OCI-LY7 (cell line): ENCODE measurements at regions not wholly inside any gene's neighbourhood (a gene's known extent, or its start where the extent isn't known, plus 50 kb on each side); places are given as distances from the start of the nearest gene placed in this dataset.
A peak's percentile ranks its signal among the peaks of the same experiment; 100 is the strongest.
"Not testable (repeated sequence)": the region's sequence is repeated elsewhere in the genome, so short reads cannot be mapped to it uniquely, and the experiment has no call there.

ENCODE experiments used
- BruUV-seq: library from RNA; stranded (reverse); fragments of 400-500 nt; replicated peaks from 2 replicates; lab custom pipeline; 2021; lab: Mats Ljungman, UMichigan
- CTCF ChIA-PET: fragments of 300-600 bp; sonication (Branson Sonifier 250); formaldehyde crosslinking; loops from one replicate; lab custom pipeline; 2022; ENCODE audit warnings: antibody characterized with exemption; ENCODE audit not compliant: unreplicated experiment; lab: Charles Lee
- POLR2A ChIA-PET: fragments of 300-600 bp; sonication (Branson Sonifier 250); formaldehyde crosslinking; loops from one replicate; lab custom pipeline; 2022; ENCODE audit warnings: antibody characterized with exemption; lab: Charles Lee
- DNase-seq: peaks from one replicate; pipeline ENCODE4 v3.0.0-alpha.2; 2015; ENCODE audit warnings: low spot score
- H2AFZ ChIP-seq: fragments of 200-600 bp; sonication (generic), shearing (Covaris generic); 2 replicates; pipeline ENCODE4 v1.6.1; 2014; ENCODE audit warnings: mild to moderate bottlenecking, antibody characterized with exemption, low read length, moderate library complexity
- H3K27ac ChIP-seq: fragments of 200-600 bp; sonication (generic); 2 replicates; pipeline ENCODE4 v1.5.1; 2014; ENCODE audit warnings: mixed run types, low read depth, mild to moderate bottlenecking, moderate library complexity, low read length, inconsistent platforms; ENCODE audit not compliant: poor library complexity, severe bottlenecking
- H3K36me3 ChIP-seq: fragments of 200-600 bp; sonication (generic); 2 replicates; pipeline ENCODE4 v1.6.1; 2014; ENCODE audit warnings: mild to moderate bottlenecking, antibody characterized with exemption, low read length, moderate library complexity, mixed read lengths; ENCODE audit not compliant: insufficient read depth
- H3K4me1 ChIP-seq: fragments of 200-600 bp; sonication (generic); 2 replicates; pipeline ENCODE4 v1.5.1; 2014; ENCODE audit warnings: mild to moderate bottlenecking, low read length; ENCODE audit not compliant: insufficient read depth, poor library complexity, severe bottlenecking
- H3K4me2 ChIP-seq: fragments of 200-600 bp; sonication (generic); 2 replicates; pipeline ENCODE4 v1.6.1; 2014; ENCODE audit warnings: mild to moderate bottlenecking, low read length
- H3K4me3 ChIP-seq: fragments of 200-600 bp; sonication (generic); 2 replicates; pipeline ENCODE4 v1.5.1; 2014; ENCODE audit warnings: mild to moderate bottlenecking, low read depth, low read length; ENCODE audit not compliant: poor library complexity, severe bottlenecking
- H3K79me2 ChIP-seq: fragments of 200-600 bp; sonication (generic); 2 replicates; pipeline ENCODE4 v1.6.1; 2016; ENCODE audit warnings: low read depth, mild to moderate bottlenecking, low read length, moderate library complexity, mixed read lengths; ENCODE audit not compliant: insufficient read depth
- H3K9me2 ChIP-seq: fragments of 200-600 bp; sonication (generic); 2 replicates; pipeline ENCODE4 v1.6.1; 2016; ENCODE audit warnings: mild to moderate bottlenecking, low read length, mixed read lengths; ENCODE audit not compliant: insufficient read depth
- H3K9me3 ChIP-seq: fragments of 200-600 bp; sonication (generic); 2 replicates; pipeline ENCODE4 v1.6.1; 2014; ENCODE audit warnings: mild to moderate bottlenecking, mixed run types, low read length, mixed read lengths
- H4K20me1 ChIP-seq: fragments of 200-600 bp; sonication (generic); 2 replicates; pipeline ENCODE4 v1.6.1; 2014; ENCODE audit warnings: mild to moderate bottlenecking, antibody characterized with exemption, low read length, moderate library complexity, mixed read lengths; ENCODE audit not compliant: insufficient read depth
- intact Hi-C: fragments of 100-400 bp; cut with micrococcal nuclease; formaldehyde crosslinking; loops from one replicate; pipeline ENCODE4 v1.10.0; 2022; ENCODE audit not compliant: unreplicated experiment

GRCh38 chr2:113551637-113552318 lies 53.3 kb downstream of the FOXD4L1 start:
- H3K9me2 ChIP-seq, POLR2A ChIA-PET, H4K20me1 ChIP-seq, H3K4me1 ChIP-seq, H3K9me3 ChIP-seq, H2AFZ ChIP-seq, CTCF ChIA-PET, H3K4me2 ChIP-seq, H3K27ac ChIP-seq, BruUV-seq, H3K79me2 ChIP-seq, H3K4me3 ChIP-seq, H3K36me3 ChIP-seq, intact Hi-C loops: not testable (repeated sequence)
- peak; percentile 0 for DNase-seq

DNA sequence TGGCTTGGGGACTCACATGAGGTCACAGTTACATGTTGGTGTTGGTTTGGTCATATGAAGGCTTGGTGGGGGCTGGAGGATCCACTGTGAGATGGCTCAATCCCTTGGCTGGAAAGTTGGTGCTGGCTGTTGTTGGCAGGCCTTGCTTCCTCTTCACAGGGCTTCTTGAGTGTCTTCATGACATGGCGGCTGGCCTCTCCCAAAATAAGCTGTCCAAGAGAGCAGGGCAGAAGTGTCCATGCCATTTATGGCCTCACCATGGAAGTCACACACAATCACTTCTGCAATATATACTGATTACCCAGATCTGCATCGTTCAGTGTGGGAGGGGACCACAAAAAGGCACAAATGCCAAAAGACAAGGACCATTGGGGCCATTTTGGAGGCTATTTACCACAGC lies 61.4 kb downstream of the FOXD4L1 start:
- BruUV-seq, H3K9me2 ChIP-seq, DNase-seq, H4K20me1 ChIP-seq, H3K4me1 ChIP-seq, H3K36me3 ChIP-seq, H3K4me3 ChIP-seq, intact Hi-C loops, H2AFZ ChIP-seq, H3K9me3 ChIP-seq, H3K4me2 ChIP-seq, CTCF ChIA-PET, H3K27ac ChIP-seq, POLR2A ChIA-PET, H3K79me2 ChIP-seq: not testable (repeated sequence)

GRCh38 chr2:113562662-113563061 lies 64.2 kb downstream of the FOXD4L1 start:
- not testable (repeated sequence) for H3K9me2 ChIP-seq

GRCh38 chr2:113566674-113567480 lies 60.2 kb upstream of the RABL2A start:
- POLR2A ChIA-PET, H3K79me2 ChIP-seq, H3K4me2 ChIP-seq, H4K20me1 ChIP-seq, H3K4me1 ChIP-seq, H3K9me2 ChIP-seq, H3K36me3 ChIP-seq, DNase-seq, CTCF ChIA-PET, H3K27ac ChIP-seq, BruUV-seq, H3K9me3 ChIP-seq, intact Hi-C loops, H3K4me3 ChIP-seq, H2AFZ ChIP-seq: not testable (repeated sequence)

More at GRCh38 chr2:113562662-113563061, 64.2 kb downstream of the FOXD4L1 start:
- H3K36me3 ChIP-seq, H3K4me1 ChIP-seq, CTCF ChIA-PET, H3K9me3 ChIP-seq, POLR2A ChIA-PET, H3K79me2 ChIP-seq, H2AFZ ChIP-seq, DNase-seq, H3K4me2 ChIP-seq, intact Hi-C loops, BruUV-seq, H3K4me3 ChIP-seq, H3K27ac ChIP-seq, H4K20me1 ChIP-seq: not testable (repeated sequence)

- POLR2A ChIA-PET, DNase-seq, BruUV-seq, intact Hi-C loops, H3K4me2 ChIP-seq, H4K20me1 ChIP-seq, H3K27ac ChIP-seq, H3K36me3 ChIP-seq, H3K9me2 ChIP-seq, CTCF ChIA-PET, H3K9me3 ChIP-seq, H2AFZ ChIP-seq, H3K4me3 ChIP-seq, H3K4me1 ChIP-seq, H3K79me2 ChIP-seq: not testable (repeated sequence)
These were observed 59.6 kb upstream of the RABL2A start for GRCh38 chr2:113567481-113567849.

GRCh38 chr2:113568231-113568630 lies 58.8 kb upstream of the RABL2A start:
- DNase-seq, H4K20me1 ChIP-seq, H3K4me2 ChIP-seq, CTCF ChIA-PET, H2AFZ ChIP-seq, H3K79me2 ChIP-seq, BruUV-seq, H3K9me2 ChIP-seq, H3K9me3 ChIP-seq, H3K36me3 ChIP-seq, H3K27ac ChIP-seq, intact Hi-C loops, H3K4me3 ChIP-seq, POLR2A ChIA-PET, H3K4me1 ChIP-seq: not testable (repeated sequence)
